ENCODE measurements at regions not wholly inside any gene's neighbourhood (a gene's known extent, or its start where the extent isn't known, plus 50 kb on each side); places are given as distances from the start of the nearest gene placed in this dataset.

GRCh38 chr6:98574984-98575383 is 259.4 kb upstream of the POU3F2 start:
- no peaks in the 10 kb centered on the region for H3F3A ChIP-seq (ENCODE audit: insufficient read depth, low read length)
- no peak overlapping the region for H3K4me3 ChIP-seq (ENCODE audit: low read length)
- no peaks in the 10 kb centered on the region for H4K20me1 ChIP-seq (ENCODE audit: insufficient read depth, low read length)
- no peaks in the 10 kb centered on the region for H3K9me2 ChIP-seq (replicated peaks; ENCODE audit: insufficient read depth, low read length)
- no peak overlapping the region for H3K9ac ChIP-seq (ENCODE audit: low read length)
- H3K79me2 ChIP-seq (ENCODE audit: low read length), result no peaks in the 10 kb centered on the region
- DNase-seq, result no peak
- H2AFZ ChIP-seq (ENCODE audit: low read length), result no peak overlapping the region
- TF ChIP-seq EZH2phosphoT487 (IDR thresholded peaks at IDR 0.05; ENCODE audit: low read length), result no peak
- no peak for TF ChIP-seq EZH2 (optimal IDR thresholded peaks at IDR 0.05; ENCODE audit: low read depth, low read length)
- TF ChIP-seq, protein P1, sequence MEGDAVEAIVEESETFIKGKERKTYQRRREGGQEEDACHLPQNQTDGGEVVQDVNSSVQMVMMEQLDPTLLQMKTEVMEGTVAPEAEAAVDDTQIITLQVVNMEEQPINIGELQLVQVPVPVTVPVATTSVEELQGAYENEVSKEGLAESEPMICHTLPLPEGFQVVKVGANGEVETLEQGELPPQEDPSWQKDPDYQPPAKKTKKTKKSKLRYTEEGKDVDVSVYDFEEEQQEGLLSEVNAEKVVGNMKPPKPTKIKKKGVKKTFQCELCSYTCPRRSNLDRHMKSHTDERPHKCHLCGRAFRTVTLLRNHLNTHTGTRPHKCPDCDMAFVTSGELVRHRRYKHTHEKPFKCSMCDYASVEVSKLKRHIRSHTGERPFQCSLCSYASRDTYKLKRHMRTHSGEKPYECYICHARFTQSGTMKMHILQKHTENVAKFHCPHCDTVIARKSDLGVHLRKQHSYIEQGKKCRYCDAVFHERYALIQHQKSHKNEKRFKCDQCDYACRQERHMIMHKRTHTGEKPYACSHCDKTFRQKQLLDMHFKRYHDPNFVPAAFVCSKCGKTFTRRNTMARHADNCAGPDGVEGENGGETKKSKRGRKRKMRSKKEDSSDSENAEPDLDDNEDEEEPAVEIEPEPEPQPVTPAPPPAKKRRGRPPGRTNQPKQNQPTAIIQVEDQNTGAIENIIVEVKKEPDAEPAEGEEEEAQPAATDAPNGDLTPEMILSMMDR (IDR thresholded peaks at IDR 0.05; ENCODE audit: low read length), result no peak
- H3K9me3 ChIP-seq (replicated peaks; ENCODE audit: insufficient read depth, low read length), result no peaks in the 10 kb centered on the region
- no peaks in the 10 kb centered on the region for H3K36me3 ChIP-seq (replicated peaks; ENCODE audit: insufficient read depth, low read length)
- H3K4me1 ChIP-seq (ENCODE audit: low read length), result no peaks in the 10 kb centered on the region
- H3K27me3 ChIP-seq (replicated peaks; ENCODE audit: insufficient read depth, low read length), result no peaks in the 10 kb centered on the region
- no peak overlapping the region for H3K4me2 ChIP-seq (ENCODE audit: low read depth, low read length)
- no peak overlapping the region for H3K27ac ChIP-seq (ENCODE audit: low read length)

DNA sequence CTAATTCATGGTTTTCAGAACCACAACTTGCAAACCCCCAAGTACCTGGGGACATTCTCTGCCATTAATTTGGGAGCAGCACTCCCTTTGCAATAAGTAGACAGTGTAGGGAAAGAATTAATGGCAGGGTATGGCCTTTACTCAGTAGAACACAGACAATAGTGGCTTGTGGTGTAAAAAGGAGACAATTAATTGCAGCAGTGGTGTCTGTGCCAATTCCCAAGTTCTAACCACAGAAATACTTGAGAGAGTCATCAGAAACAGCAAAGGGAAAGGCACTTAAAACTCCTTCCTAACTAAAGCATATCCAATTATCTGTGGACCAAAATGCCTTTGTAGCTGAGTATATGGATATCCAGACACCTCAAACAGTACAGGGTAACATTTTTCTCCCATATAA is 257.6 kb upstream of the POU3F2 start:
- no peak for DNase-seq
- no peaks in the 10 kb centered on the region for H3K79me2 ChIP-seq (ENCODE audit: low read length)
- no peaks in the 10 kb centered on the region for H3K36me3 ChIP-seq (replicated peaks; ENCODE audit: insufficient read depth, low read length)
- H3K27me3 ChIP-seq (replicated peaks; ENCODE audit: insufficient read depth, low read length), result no peaks in the 10 kb centered on the region
- H3K4me2 ChIP-seq (ENCODE audit: low read depth, low read length), result no peak overlapping the region
- no peak overlapping the region for H3K27ac ChIP-seq (ENCODE audit: low read length)
- H4K20me1 ChIP-seq (ENCODE audit: insufficient read depth, low read length), result no peaks in the 10 kb centered on the region
- H2AFZ ChIP-seq (ENCODE audit: low read length), result no peak overlapping the region
- H3K4me1 ChIP-seq (ENCODE audit: low read length), result no peaks in the 10 kb centered on the region
- TF ChIP-seq EZH2 (optimal IDR thresholded peaks at IDR 0.05; ENCODE audit: low read depth, low read length) (no peak), EZH2phosphoT487 (IDR thresholded peaks at IDR 0.05; ENCODE audit: low read length) (no peak)
- TF ChIP-seq, protein P1 (IDR thresholded peaks at IDR 0.05; ENCODE audit: low read length), result no peak
- no peak overlapping the region for H3K9ac ChIP-seq (ENCODE audit: low read length)
- H3K9me3 ChIP-seq (replicated peaks; ENCODE audit: insufficient read depth, low read length), result no peaks in the 10 kb centered on the region
- H3F3A ChIP-seq (ENCODE audit: insufficient read depth, low read length), result no peaks in the 10 kb centered on the region
- no peaks in the 10 kb centered on the region for H3K9me2 ChIP-seq (replicated peaks; ENCODE audit: insufficient read depth, low read length)
- H3K4me3 ChIP-seq (ENCODE audit: low read length), result no peak overlapping the region

GRCh38 chr6:98578016-98578415 is 256.4 kb upstream of the POU3F2 start:
- Histone ChIP-seq H3K4me3 (ENCODE audit: low read length) (no peak overlapping the region), H3K79me2 (ENCODE audit: low read length) (no peaks in the 10 kb centered on the region), H3K4me1 (ENCODE audit: low read length) (no peaks in the 10 kb centered on the region), H2AFZ (ENCODE audit: low read length) (no peak overlapping the region), H4K20me1 (ENCODE audit: insufficient read depth, low read length) (no peaks in the 10 kb centered on the region), H3K9me2 (replicated peaks; ENCODE audit: insufficient read depth, low read length) (no peaks in the 10 kb centered on the region), H3K27me3 (replicated peaks; ENCODE audit: insufficient read depth, low read length) (no peaks in the 10 kb centered on the region), H3K9me3 (replicated peaks; ENCODE audit: insufficient read depth, low read length) (no peaks in the 10 kb centered on the region), H3F3A (ENCODE audit: insufficient read depth, low read length) (no peaks in the 10 kb centered on the region), H3K4me2 (ENCODE audit: low read depth, low read length) (no peak overlapping the region), H3K9ac (ENCODE audit: low read length) (no peak overlapping the region), H3K36me3 (replicated peaks; ENCODE audit: insufficient read depth, low read length) (no peaks in the 10 kb centered on the region), H3K27ac (ENCODE audit: low read length) (no peak overlapping the region)
- no peak for TF ChIP-seq EZH2 (optimal IDR thresholded peaks at IDR 0.05; ENCODE audit: low read depth, low read length)
- TF ChIP-seq, protein P1 (IDR thresholded peaks at IDR 0.05; ENCODE audit: low read length), result no peak
- no peak for TF ChIP-seq EZH2phosphoT487 (IDR thresholded peaks at IDR 0.05; ENCODE audit: low read length)
- no peak for DNase-seq

Measured in MM.1S (cell line).